DMS 273 (cell line): ENCODE measurements at regions not wholly inside any gene's neighbourhood (a gene's known extent, or its start where the extent isn't known, plus 50 kb on each side); places are given as distances from the start of the nearest gene placed in this dataset.
"Not testable (repeated sequence)": the region's sequence is repeated elsewhere in the genome, so short reads cannot be mapped to it uniquely, and the experiment has no call there.

Source experiments
- DNase-seq: peaks from one replicate; lab custom pipeline; 2025; ENCODE audit not compliant: unreplicated experiment; lab: John Stamatoyannopoulos, UW

GRCh38 chr13:53351021-53351420, 322.4 kb downstream of the OLFM4 start:
- DNase-seq = no peak

DNA sequence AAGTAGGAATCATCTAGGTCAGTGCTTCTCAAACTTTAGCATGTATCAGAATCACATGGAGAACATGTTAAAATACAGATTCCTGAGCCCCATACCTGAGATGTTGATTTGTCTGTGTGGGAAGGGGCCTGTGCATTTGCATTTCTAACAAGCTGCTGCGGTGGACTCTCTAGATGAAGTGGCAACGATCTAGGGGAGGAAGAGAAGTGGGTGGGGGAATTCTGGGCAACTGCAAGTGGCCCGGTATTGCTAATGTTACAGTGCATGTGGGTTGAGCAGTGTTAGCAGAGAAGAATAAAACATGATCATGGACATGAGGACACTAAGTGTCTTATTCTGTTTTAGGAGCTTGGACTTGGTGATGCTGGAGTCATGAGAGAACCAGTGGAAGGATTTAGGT, 329.0 kb downstream of the OLFM4 start:
- no peak for DNase-seq

DNA sequence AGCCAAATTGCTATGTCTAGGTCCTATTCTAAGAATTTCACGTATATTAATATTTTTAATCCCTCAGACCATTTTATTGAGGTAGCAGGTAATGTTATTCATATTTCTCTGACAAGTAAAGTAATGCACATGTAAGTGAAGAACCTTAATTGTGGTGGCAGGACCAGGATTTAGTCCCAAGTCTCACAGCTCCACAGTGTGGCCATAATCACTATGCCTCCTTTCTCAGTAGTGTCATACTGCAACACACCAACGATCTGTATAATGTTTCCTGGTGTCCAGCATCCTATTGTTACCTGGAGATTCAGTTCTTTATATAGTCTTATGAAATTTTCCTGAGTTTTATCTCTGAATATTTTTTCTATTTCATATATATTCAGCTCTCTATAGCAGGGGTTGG, 340.3 kb downstream of the OLFM4 start:
- no peak for DNase-seq

GRCh38 chr13:53379485-53379884, 350.9 kb downstream of the OLFM4 start:
- DNase-seq = no peak

DNA sequence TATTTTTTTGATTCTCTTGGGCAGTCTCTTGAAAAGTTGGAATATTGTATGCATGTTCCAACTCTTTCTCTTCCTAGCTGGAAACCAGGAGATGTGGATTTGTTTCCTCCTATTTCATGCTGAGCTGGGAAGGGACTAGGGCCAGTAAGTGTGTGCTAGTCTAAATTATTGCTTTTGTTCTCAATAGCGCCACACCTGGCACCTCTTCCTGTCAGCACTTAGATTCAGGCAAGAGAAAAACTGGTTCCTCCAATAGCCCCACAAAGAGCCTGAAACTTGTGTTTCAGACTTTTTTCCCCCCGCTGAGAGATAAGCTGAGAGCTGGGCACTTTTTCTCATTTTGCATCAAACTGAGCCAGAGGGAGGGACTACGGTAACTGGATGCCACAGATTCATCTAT, 353.4 kb downstream of the OLFM4 start:
- DNase-seq = no peak

DNA sequence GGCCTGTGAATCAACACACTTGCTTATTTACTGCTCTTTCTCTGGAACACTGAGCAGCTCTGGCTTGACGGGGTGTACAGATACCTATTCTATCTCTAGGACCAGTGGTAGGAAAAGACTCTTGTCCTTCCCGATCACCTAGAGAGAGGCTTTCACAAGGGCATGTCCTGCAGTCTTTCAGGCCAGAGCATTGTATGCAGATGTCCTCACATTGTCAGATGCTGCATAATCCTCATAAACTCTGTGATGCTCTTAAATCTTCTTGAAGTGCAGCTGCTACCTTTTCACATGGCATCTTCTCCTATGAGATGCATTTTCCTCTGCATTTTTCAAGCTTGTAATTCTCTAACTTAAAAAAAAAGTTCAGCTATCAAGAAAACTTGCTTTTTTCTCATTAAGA, 369.4 kb downstream of the OLFM4 start:
- DNase-seq = no peak

- no peak for DNase-seq
Measured at GRCh38 chr13:53405616-53406015, 377.0 kb downstream of the OLFM4 start.

DNA sequence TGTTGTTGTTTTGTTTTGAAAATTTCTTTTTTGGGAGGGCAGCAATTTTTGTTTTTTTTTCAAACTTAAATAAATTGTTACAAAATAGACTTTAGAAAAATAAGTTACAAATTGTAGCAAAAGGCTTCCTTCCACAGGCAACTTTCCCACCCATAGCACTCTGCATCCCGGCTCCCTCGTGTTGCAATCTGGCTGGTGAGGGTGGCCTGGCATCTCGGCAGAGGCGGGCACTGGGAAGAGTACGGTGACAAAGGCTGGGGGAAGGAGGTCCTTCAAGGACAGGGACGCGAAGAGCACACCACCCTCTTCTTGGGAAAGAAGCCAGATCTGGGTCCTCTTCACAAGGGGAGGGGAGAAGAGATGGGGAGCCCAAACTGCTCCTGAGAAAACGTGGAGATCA, 379.7 kb downstream of the OLFM4 start:
- no peak for DNase-seq

DNA sequence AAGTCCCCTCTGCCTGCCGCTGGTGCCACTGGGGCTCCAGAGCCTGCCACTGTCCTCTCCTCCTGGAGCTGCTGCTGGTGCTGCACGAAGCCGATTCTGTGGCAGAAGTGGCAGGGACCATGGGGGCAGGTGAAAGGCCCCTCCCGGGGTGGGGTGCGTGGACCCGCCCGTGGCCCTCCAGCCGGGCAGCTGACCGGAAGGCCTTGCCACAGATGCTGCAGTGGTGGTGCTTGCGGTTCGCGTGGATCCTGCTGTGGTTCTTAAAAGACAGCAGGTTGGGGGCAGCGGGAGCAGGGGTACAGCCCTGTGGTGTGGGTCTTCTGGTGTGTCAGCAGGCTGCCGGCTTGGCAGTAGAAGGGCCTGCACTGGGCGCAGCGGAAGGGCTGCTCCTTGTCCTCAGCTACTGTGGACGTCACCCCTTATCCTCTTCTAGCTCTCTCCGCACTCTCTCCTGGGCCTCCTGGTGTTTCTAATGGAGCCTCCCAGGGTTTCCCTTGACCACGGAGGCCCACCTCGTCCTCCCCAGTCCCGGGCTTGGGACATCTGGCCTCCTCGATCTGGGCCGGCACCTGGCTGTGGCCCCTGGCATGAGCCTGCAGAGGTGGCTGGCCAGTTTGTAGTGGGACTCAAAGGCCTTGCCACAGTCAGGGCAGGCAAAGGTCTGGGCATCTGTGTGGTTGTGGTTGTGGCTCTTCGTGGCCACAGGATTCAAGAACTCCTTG, 380.4 kb downstream of the OLFM4 start:
- DNase-seq = no peak

- no peak for DNase-seq
Measured at GRCh38 chr13:53411463-53411862, 382.9 kb downstream of the OLFM4 start.

- no peak for DNase-seq
Measured at GRCh38 chr13:53415135-53415534, 386.5 kb downstream of the OLFM4 start.

- DNase-seq = no peak
Measured at GRCh38 chr13:53417601-53418000, 389.0 kb downstream of the OLFM4 start.

GRCh38 chr13:53422415-53422814, 393.8 kb downstream of the OLFM4 start:
- no peak for DNase-seq

DNA sequence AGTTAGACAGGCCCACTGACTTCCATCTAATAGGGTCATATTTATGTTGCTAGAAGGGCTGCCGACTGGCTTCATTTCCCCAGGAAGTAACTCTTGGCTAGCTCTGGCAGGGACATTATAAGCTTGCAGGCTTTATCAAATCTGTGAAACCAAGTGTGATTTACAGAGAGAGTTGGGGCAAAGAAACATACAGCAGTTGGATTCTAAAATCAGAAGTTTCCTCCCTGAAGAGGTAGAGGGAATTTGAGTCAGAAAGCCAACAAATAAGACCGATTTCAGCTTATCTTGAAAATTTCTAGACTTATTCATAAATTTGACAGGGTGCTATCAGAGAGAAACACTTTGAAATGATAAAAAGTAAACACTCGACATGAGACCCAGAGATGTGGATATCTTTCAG, 407.8 kb downstream of the OLFM4 start:
- no peak for DNase-seq

- DNase-seq = no peak
Measured at GRCh38 chr13:53439439-53440225, 411.0 kb downstream of the OLFM4 start.

- no peak for DNase-seq
Measured at GRCh38 chr13:53442979-53443378, 414.4 kb downstream of the OLFM4 start.

GRCh38 chr13:53445686-53446085, 417.1 kb downstream of the OLFM4 start:
- no peak for DNase-seq

GRCh38 chr13:53447456-53447855, 418.8 kb downstream of the OLFM4 start:
- DNase-seq = no peak

- no peak for DNase-seq
Measured at GRCh38 chr13:53447863-53448262, 419.2 kb downstream of the OLFM4 start.

- DNase-seq = not testable (repeated sequence)
Measured at GRCh38 chr13:53452263-53452808, 423.7 kb downstream of the OLFM4 start.

- no peak for DNase-seq
Measured at GRCh38 chr13:53460796-53461195, 432.2 kb downstream of the OLFM4 start.

DNA sequence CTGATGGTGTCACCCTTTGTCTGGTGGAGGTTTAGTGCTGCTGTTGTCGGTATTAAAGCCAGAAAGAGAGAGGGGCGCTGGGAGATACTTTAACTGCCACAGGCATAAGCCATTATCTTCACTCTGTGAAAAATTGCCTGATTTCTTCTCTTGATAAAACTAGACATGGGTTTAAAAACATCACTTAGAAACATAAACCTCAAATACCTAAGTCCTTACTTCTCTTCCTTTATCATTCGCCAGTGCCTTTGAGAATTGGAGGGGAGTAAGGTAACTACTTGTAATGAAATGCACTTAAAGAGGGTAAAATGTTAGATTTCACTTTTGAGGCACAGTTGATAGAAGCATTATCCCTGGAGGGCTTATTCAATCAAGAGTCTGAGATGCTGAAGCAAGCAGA, 434.5 kb downstream of the OLFM4 start:
- no peak for DNase-seq
